B cell (primary cell): ENCODE measurements at regions not wholly inside any gene's neighbourhood (a gene's known extent, or its start where the extent isn't known, plus 50 kb on each side); places are given as distances from the start of the nearest gene placed in this dataset.

ENCODE experiments used
- ATAC-seq: fragments of 200-7000 bp; cut with Tn5 transposase; one replicate; pipeline ENCODE4 v1.10.0; 2021; ENCODE audit warnings: low read depth, mild to moderate bottlenecking, moderate number of reproducible peaks, moderate library complexity
- CTCF ChIA-PET: fragments of 350-600 bp; sonication (Branson Sonifier 250); formaldehyde crosslinking; loops from one replicate; lab custom pipeline; 2021; ENCODE audit warnings: antibody characterized with exemption, inconsistent platforms; lab: Charles Lee
- POLR2A ChIA-PET: fragments of 350-600 bp; sonication (Branson Sonifier 250); formaldehyde crosslinking; loops from one replicate; lab custom pipeline; 2021; ENCODE audit warnings: antibody characterized with exemption; lab: Charles Lee
- DNase-seq: peaks from one replicate; pipeline ENCODE4 v3.0.0; 2013
- H2AFZ ChIP-seq: 2 replicates; pipeline ENCODE4 v1.6.1; 2012; ENCODE audit warnings: mild to moderate bottlenecking, low read depth, low read length; ENCODE audit not compliant: insufficient read depth, poor library complexity, severe bottlenecking
- H3K27ac ChIP-seq, 2 donors: 1 replicate in 1 of 2; 2 replicates in 1 of 2; pipeline ENCODE4 v1.5.1; 2012 to 2013; ENCODE audit warnings: low read length in 2 of 2, mild to moderate bottlenecking in 2 of 2, moderate library complexity in 1 of 2
- H3K27me3 ChIP-seq, 4 experiments: fragments of 200-600 bp in 1 of 4; sonication (generic) in 1 of 4; replicated peaks in 1 of 4; 1 replicate in 2 of 4; 2 replicates in 2 of 4; pipeline versions ENCODE4 v1.6.1 to v1.7.0; 2013 to 2016; ENCODE audit warnings: low read length in 3 of 4, mild to moderate bottlenecking in 2 of 4, mixed read lengths in 1 of 4, moderate library complexity in 1 of 4; ENCODE audit not compliant: insufficient read depth in 4 of 4, control insufficient read depth in 3 of 4; ENCODE audit errors: control extremely low read depth in 1 of 4
- H3K36me3 ChIP-seq, 2 experiments: replicated peaks in 1 of 2; 1 replicate in 1 of 2; 2 replicates in 1 of 2; pipeline versions ENCODE4 v1.6.1 to v1.7.1; 2013; ENCODE audit warnings: low read length in 1 of 2; ENCODE audit not compliant: insufficient read depth in 2 of 2, control insufficient read depth in 1 of 2; ENCODE audit errors: control extremely low read depth in 1 of 2, extremely low read depth in 1 of 2
- H3K4me1 ChIP-seq, 2 donors: fragments of 200-600 bp in 1 of 2; sonication (generic) in 1 of 2; 1 replicate in 1 of 2; 2 replicates in 1 of 2; pipeline versions ENCODE4 v1.5.1 to v1.6.1; 2013 to 2017; ENCODE audit warnings: low read length in 2 of 2; ENCODE audit not compliant: control insufficient read depth in 2 of 2, insufficient read depth in 2 of 2
- H3K4me2 ChIP-seq: replicated peaks from 2 replicates; pipeline ENCODE3; 2012; ENCODE audit warnings: mild to moderate bottlenecking, low read depth, low read length; ENCODE audit not compliant: poor library complexity, severe bottlenecking
- H3K4me3 ChIP-seq, 5 experiments: fragments of 200-600 bp in 1 of 5; sonication (generic) in 1 of 5; 1 replicate in 3 of 5; 2 replicates in 2 of 5; pipeline versions ENCODE4 v1.5.1 to v1.7.0; 2011 to 2016; ENCODE audit warnings: low read length in 4 of 5, mild to moderate bottlenecking in 4 of 5, low read depth in 2 of 5, control low read depth in 1 of 5, moderate library complexity in 1 of 5; ENCODE audit not compliant: insufficient read depth in 1 of 5; ENCODE audit errors: control extremely low read depth in 1 of 5, extremely low read depth in 1 of 5
- H3K79me2 ChIP-seq: fragments of 200-600 bp; sonication (generic); one replicate; pipeline ENCODE4 v1.6.0; 2016; ENCODE audit warnings: low read length; ENCODE audit not compliant: control insufficient read depth, insufficient read depth
- H3K9ac ChIP-seq: fragments of 200-600 bp; sonication (generic); 2 replicates; pipeline ENCODE4 v1.6.1; 2017; ENCODE audit warnings: mild to moderate bottlenecking, low read length, moderate library complexity
- H3K9me3 ChIP-seq, 3 donors: one replicate each; pipeline versions ENCODE4 v1.6.1 to v1.7.1; 2013; ENCODE audit warnings: low read length in 2 of 3; ENCODE audit not compliant: control insufficient read depth in 2 of 3, insufficient read depth in 1 of 3; ENCODE audit errors: control extremely low read depth in 1 of 3
- H4K20me1 ChIP-seq: 2 replicates; pipeline ENCODE4 v1.6.0; 2012; ENCODE audit warnings: mild to moderate bottlenecking, low read length; ENCODE audit not compliant: insufficient read depth, control insufficient read depth, poor library complexity, severe bottlenecking
- H3K27ac Mint-ChIP-seq: one replicate; pipeline ENCODE4 v1.8.0; 2021; ENCODE audit warnings: mixed read lengths
- H3K27me3 Mint-ChIP-seq: one replicate; pipeline ENCODE4 v1.8.0; 2021; ENCODE audit warnings: mixed read lengths
- H3K4me1 Mint-ChIP-seq: one replicate; pipeline ENCODE4 v1.8.0; 2021; ENCODE audit warnings: mixed read lengths
- H3K4me3 Mint-ChIP-seq: one replicate; pipeline ENCODE4 v1.8.0; 2021; ENCODE audit warnings: mixed read lengths
- H3K9me3 Mint-ChIP-seq: one replicate; pipeline ENCODE4 v1.8.0; 2022; ENCODE audit warnings: mixed read lengths; ENCODE audit not compliant: insufficient read depth
- EZH2 ChIP-seq: IDR thresholded peaks from 2 replicates; pipeline ENCODE4 v1.6.1; 2012; ENCODE audit warnings: borderline replicate concordance, low read depth, mild to moderate bottlenecking, moderate library complexity, low read length; ENCODE audit not compliant: insufficient read depth, poor library complexity, severe bottlenecking
- WGBS: methylation state at CpG from one replicate; pipeline ENCODE4 v1.1.5; 2013; ENCODE audit warnings: missing lambda C conversion rate; ENCODE audit not compliant: insufficient coverage; 5-methylcytosine and 5-hydroxymethylcytosine counted together
- intact Hi-C: fragments of 100-400 bp; cut with micrococcal nuclease; formaldehyde crosslinking; loops from one replicate; pipeline ENCODE4 v1.10.0; 2022
- TF ChIP-seq, protein P1 (sequence below): fragments of 200-600 bp; IDR thresholded peaks from one replicate; pipeline ENCODE4 v1.8.0; 2022; ENCODE audit warnings: antibody characterized with exemption, mild to moderate bottlenecking

DNA sequence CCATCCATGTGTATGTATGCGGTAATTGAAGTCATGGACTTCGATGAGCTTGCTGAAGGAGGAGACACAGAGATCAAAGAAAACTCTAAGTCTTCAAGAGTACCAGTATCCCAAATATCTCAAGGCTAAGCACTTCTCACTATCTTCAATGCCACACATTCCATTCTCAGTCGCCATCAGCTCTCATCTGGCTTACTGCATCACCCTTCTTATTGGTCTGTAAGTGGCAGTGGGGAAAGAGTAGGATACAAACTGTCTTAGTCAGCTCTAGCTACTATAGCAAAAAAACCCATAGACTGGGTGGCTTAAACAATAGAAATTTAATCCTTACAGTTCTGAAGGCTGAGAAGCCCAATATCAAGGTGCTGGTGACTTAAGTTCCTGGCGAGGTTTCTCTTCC is 218.7 kb downstream of the POSTN start:
- CTCF ChIA-PET, result no interaction called here
- Histone ChIP-seq H2AFZ (no peak overlapping the region), H3K27ac (no peak overlapping the region), H4K20me1 (no peaks in the 10 kb centered on the region), H3K9ac (no peak overlapping the region), H3K4me2 (no peak overlapping the region), H3K36me3 (no peaks in the 10 kb centered on the region), H3K4me1 (no peaks in the 10 kb centered on the region), H3K79me2 (no peaks in the 10 kb centered on the region), H3K27me3 (no peaks in the 10 kb centered on the region), H3K4me3 (no peak overlapping the region), H3K9me3 (no peaks in the 10 kb centered on the region)
- Mint-ChIP-seq H3K4me1 (no peaks in the 10 kb centered on the region), H3K9me3 (no peaks in the 10 kb centered on the region), H3K27ac (no peak overlapping the region), H3K4me3 (no peak overlapping the region), H3K27me3 (no peaks in the 10 kb centered on the region)
- no peak for ATAC-seq
- WGBS, result 93% methylated on average over 3 of the region's 4 CpGs
- DNase-seq, result no peak
- intact Hi-C loops, result no loop called here
- TF ChIP-seq EZH2, result no peak
- TF ChIP-seq, protein P1, sequence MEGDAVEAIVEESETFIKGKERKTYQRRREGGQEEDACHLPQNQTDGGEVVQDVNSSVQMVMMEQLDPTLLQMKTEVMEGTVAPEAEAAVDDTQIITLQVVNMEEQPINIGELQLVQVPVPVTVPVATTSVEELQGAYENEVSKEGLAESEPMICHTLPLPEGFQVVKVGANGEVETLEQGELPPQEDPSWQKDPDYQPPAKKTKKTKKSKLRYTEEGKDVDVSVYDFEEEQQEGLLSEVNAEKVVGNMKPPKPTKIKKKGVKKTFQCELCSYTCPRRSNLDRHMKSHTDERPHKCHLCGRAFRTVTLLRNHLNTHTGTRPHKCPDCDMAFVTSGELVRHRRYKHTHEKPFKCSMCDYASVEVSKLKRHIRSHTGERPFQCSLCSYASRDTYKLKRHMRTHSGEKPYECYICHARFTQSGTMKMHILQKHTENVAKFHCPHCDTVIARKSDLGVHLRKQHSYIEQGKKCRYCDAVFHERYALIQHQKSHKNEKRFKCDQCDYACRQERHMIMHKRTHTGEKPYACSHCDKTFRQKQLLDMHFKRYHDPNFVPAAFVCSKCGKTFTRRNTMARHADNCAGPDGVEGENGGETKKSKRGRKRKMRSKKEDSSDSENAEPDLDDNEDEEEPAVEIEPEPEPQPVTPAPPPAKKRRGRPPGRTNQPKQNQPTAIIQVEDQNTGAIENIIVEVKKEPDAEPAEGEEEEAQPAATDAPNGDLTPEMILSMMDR, result no peak
- POLR2A ChIA-PET, result no interaction called here

DNA sequence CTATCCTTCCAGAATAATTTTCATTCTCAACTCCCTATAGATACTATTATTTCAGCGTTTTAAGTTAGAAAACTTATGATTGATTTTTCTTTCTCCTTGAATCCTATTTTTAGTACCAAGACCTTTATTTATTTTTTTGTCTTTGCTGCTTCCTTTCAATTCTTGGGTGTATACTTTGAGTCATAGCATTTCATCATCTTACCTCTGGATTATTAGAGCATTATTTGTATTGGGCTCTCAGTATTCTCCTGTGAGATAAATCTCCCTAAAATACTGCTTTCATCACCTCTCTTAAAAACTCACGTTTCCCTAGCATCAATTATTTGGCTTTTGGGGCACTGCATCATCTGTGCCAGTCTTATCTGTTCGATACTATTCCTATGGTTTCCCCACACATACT is 222.8 kb downstream of the POSTN start:
- no peaks in the 10 kb centered on the region for H4K20me1 ChIP-seq
- WGBS, result 65% methylated on average over 2 of the region's 3 CpGs
- H3K27ac ChIP-seq, result no peak overlapping the region
- no peaks in the 10 kb centered on the region for H3K27me3 Mint-ChIP-seq
- H3K4me1 Mint-ChIP-seq, result no peaks in the 10 kb centered on the region
- no peak overlapping the region for H3K4me3 Mint-ChIP-seq
- no peak overlapping the region for H2AFZ ChIP-seq
- CTCF ChIA-PET, result no interaction called here
- no peak for ATAC-seq
- intact Hi-C loops, result no loop called here
- DNase-seq, result no peak
- H3K9me3 Mint-ChIP-seq, result no peaks in the 10 kb centered on the region
- H3K9me3 ChIP-seq, result no peaks in the 10 kb centered on the region
- no peak overlapping the region for H3K9ac ChIP-seq
- H3K36me3 ChIP-seq, result no peaks in the 10 kb centered on the region
- H3K27me3 ChIP-seq, result no peaks in the 10 kb centered on the region
- H3K27ac Mint-ChIP-seq, result no peak overlapping the region
- POLR2A ChIA-PET, result no interaction called here
- no peaks in the 10 kb centered on the region for H3K79me2 ChIP-seq
- H3K4me1 ChIP-seq, result no peaks in the 10 kb centered on the region
- no peak overlapping the region for H3K4me2 ChIP-seq
- TF ChIP-seq, protein P1, result no peak
- no peak for TF ChIP-seq EZH2
- no peak overlapping the region for H3K4me3 ChIP-seq
